ENCODE measurements at regions not wholly inside any gene's neighbourhood (a gene's known extent, or its start where the extent isn't known, plus 50 kb on each side); places are given as distances from the start of the nearest gene placed in this dataset.

- Mint-ChIP-seq H3K4me1 (no peaks in the 10 kb centered on the region), H3K27me3 (peaks cover 4% of the 10 kb centered on the region)
- CTCF ChIA-PET = no interaction called here
Measured at GRCh38 chr16:79806757-79807156, 206.2 kb upstream of the MAF start.

GRCh38 chr16:79805621-79806020, 205.1 kb upstream of the MAF start:
- Mint-ChIP-seq H3K36me3 (ENCODE audit: low read depth) (no peaks in the 10 kb centered on the region), H3K27ac (no peak overlapping the region), H3K4me3 (no peak overlapping the region), H3K4me1 (no peaks in the 10 kb centered on the region), H3K27me3 (peaks cover 4% of the 10 kb centered on the region), H3K9me3 (no peaks in the 10 kb centered on the region)
- CTCF ChIA-PET = no interaction called here
- POLR2A ChIA-PET = no interaction called here
- no peak for DNase-seq

More at GRCh38 chr16:79806757-79807156, 206.2 kb upstream of the MAF start:
- no peak for DNase-seq
- Mint-ChIP-seq H3K4me3 (no peak overlapping the region), H3K36me3 (ENCODE audit: low read depth) (no peaks in the 10 kb centered on the region), H3K9me3 (no peaks in the 10 kb centered on the region), H3K27ac (no peak overlapping the region)
- POLR2A ChIA-PET = no interaction called here

- Mint-ChIP-seq H3K4me1 (no peaks in the 10 kb centered on the region), H3K9me3 (no peaks in the 10 kb centered on the region), H3K27ac (no peak overlapping the region), H3K27me3 (peaks cover 4% of the 10 kb centered on the region), H3K36me3 (ENCODE audit: low read depth) (no peaks in the 10 kb centered on the region), H3K4me3 (no peak overlapping the region)
- CTCF ChIA-PET = no interaction called here
- DNase-seq = no peak
- POLR2A ChIA-PET = no interaction called here
Measured at GRCh38 chr16:79801646-79802045, 201.1 kb upstream of the MAF start.

GRCh38 chr16:79800016-79800608, 199.6 kb upstream of the MAF start:
- Mint-ChIP-seq H3K27ac (no peak overlapping the region), H3K4me3 (no peak overlapping the region), H3K4me1 (no peaks in the 10 kb centered on the region), H3K36me3 (ENCODE audit: low read depth) (no peaks in the 10 kb centered on the region), H3K9me3 (no peaks in the 10 kb centered on the region), H3K27me3 (no peaks in the 10 kb centered on the region)
- CTCF ChIA-PET = no interaction called here
- POLR2A ChIA-PET = no interaction called here
- DNase-seq = no peak

- Mint-ChIP-seq H3K4me3 (no peak overlapping the region), H3K4me1 (no peaks in the 10 kb centered on the region), H3K27me3 (no peaks in the 10 kb centered on the region), H3K9me3 (no peaks in the 10 kb centered on the region), H3K36me3 (ENCODE audit: low read depth) (no peaks in the 10 kb centered on the region), H3K27ac (no peak overlapping the region)
- no peak for DNase-seq
- CTCF ChIA-PET = no interaction called here
- POLR2A ChIA-PET = no interaction called here
Measured at GRCh38 chr16:79798416-79799053, 198.0 kb upstream of the MAF start.

GRCh38 chr16:79797486-79797885, 196.9 kb upstream of the MAF start:
- Mint-ChIP-seq H3K27ac (no peak overlapping the region), H3K4me1 (no peaks in the 10 kb centered on the region)
- no peak for DNase-seq

GRCh38 chr16:79795556-79795955, 195.0 kb upstream of the MAF start:
- H3K4me1 Mint-ChIP-seq = no peaks in the 10 kb centered on the region
- DNase-seq = no peak
- ChIA-PET CTCF (no interaction called here), POLR2A (no interaction called here)
- no peak overlapping the region for H3K4me3 Mint-ChIP-seq
- no peaks in the 10 kb centered on the region for H3K27me3 Mint-ChIP-seq
- no peaks in the 10 kb centered on the region for H3K9me3 Mint-ChIP-seq
- H3K36me3 Mint-ChIP-seq (ENCODE audit: low read depth) = no peaks in the 10 kb centered on the region
- H3K27ac Mint-ChIP-seq = no peak overlapping the region

More at GRCh38 chr16:79797486-79797885, 196.9 kb upstream of the MAF start:
- ChIA-PET POLR2A (interaction anchor here (0.6 kb wide), 1 partner anchor 165 kb away, joined by 3 read pairs; no protein-coding TSS in a partner anchor), CTCF (interaction anchor here (0.7 kb wide), 1 partner anchor 446 kb away, joined by 3 read pairs; no protein-coding TSS in a partner anchor)
- Mint-ChIP-seq H3K4me3 (no peak overlapping the region), H3K36me3 (ENCODE audit: low read depth) (no peaks in the 10 kb centered on the region), H3K27me3 (no peaks in the 10 kb centered on the region), H3K9me3 (no peaks in the 10 kb centered on the region)

GRCh38 chr16:79794941-79795340, 194.4 kb upstream of the MAF start:
- CTCF ChIA-PET = no interaction called here
- no peaks in the 10 kb centered on the region for H3K4me1 Mint-ChIP-seq
- DNase-seq = no peak
- POLR2A ChIA-PET = no interaction called here
- H3K36me3 Mint-ChIP-seq (ENCODE audit: low read depth) = no peaks in the 10 kb centered on the region
- no peak overlapping the region for H3K27ac Mint-ChIP-seq
- no peaks in the 10 kb centered on the region for H3K9me3 Mint-ChIP-seq
- H3K27me3 Mint-ChIP-seq = no peaks in the 10 kb centered on the region
- no peak overlapping the region for H3K4me3 Mint-ChIP-seq

- Mint-ChIP-seq H3K9me3 (no peaks in the 10 kb centered on the region), H3K4me3 (no peak overlapping the region), H3K36me3 (ENCODE audit: low read depth) (no peaks in the 10 kb centered on the region), H3K4me1 (no peaks in the 10 kb centered on the region), H3K27ac (no peak overlapping the region), H3K27me3 (peaks cover 7% of the 10 kb centered on the region)
- POLR2A ChIA-PET = no interaction called here
- CTCF ChIA-PET = no interaction called here
- DNase-seq = no peak
Measured at GRCh38 chr16:79792664-79793351, 192.3 kb upstream of the MAF start.

- DNase-seq = no peak
- Mint-ChIP-seq H3K36me3 (ENCODE audit: low read depth) (no peaks in the 10 kb centered on the region), H3K27me3 (peaks cover 7% of the 10 kb centered on the region), H3K9me3 (no peaks in the 10 kb centered on the region), H3K4me1 (no peaks in the 10 kb centered on the region), H3K4me3 (no peak overlapping the region), H3K27ac (no peak overlapping the region)
- ChIA-PET POLR2A (no interaction called here), CTCF (no interaction called here)
Measured at GRCh38 chr16:79792076-79792475, 191.5 kb upstream of the MAF start.

GRCh38 chr16:79790854-79791253, 190.3 kb upstream of the MAF start:
- Mint-ChIP-seq H3K4me3 (no peak overlapping the region), H3K27me3 (peaks cover 7% of the 10 kb centered on the region), H3K9me3 (no peaks in the 10 kb centered on the region), H3K27ac (no peak overlapping the region), H3K36me3 (ENCODE audit: low read depth) (no peaks in the 10 kb centered on the region), H3K4me1 (no peaks in the 10 kb centered on the region)
- ChIA-PET CTCF (no interaction called here), POLR2A (no interaction called here)
- DNase-seq = no peak

- Mint-ChIP-seq H3K4me1 (no peaks in the 10 kb centered on the region), H3K36me3 (ENCODE audit: low read depth) (no peaks in the 10 kb centered on the region), H3K27me3 (peaks cover 7% of the 10 kb centered on the region), H3K9me3 (no peaks in the 10 kb centered on the region), H3K4me3 (no peak overlapping the region), H3K27ac (no peak overlapping the region)
- POLR2A ChIA-PET = no interaction called here
- DNase-seq = no peak
- CTCF ChIA-PET = no interaction called here
Measured at GRCh38 chr16:79788949-79789348, 188.4 kb upstream of the MAF start.

GRCh38 chr16:79786389-79786788, 185.9 kb upstream of the MAF start:
- H3K4me1 Mint-ChIP-seq = no peaks in the 10 kb centered on the region

GRCh38 chr16:79784007-79784406, 183.5 kb upstream of the MAF start:
- POLR2A ChIA-PET = no interaction called here
- CTCF ChIA-PET = no interaction called here
- no peak for DNase-seq

More at GRCh38 chr16:79786389-79786788, 185.9 kb upstream of the MAF start:
- POLR2A ChIA-PET = no interaction called here
- no peaks in the 10 kb centered on the region for H3K9me3 Mint-ChIP-seq
- CTCF ChIA-PET = no interaction called here
- no peaks in the 10 kb centered on the region for H3K36me3 Mint-ChIP-seq (ENCODE audit: low read depth)
- H3K27me3 Mint-ChIP-seq = peaks cover 7% of the 10 kb centered on the region
- H3K4me3 Mint-ChIP-seq = no peak overlapping the region
- H3K27ac Mint-ChIP-seq = no peak overlapping the region
- DNase-seq = no peak

More at GRCh38 chr16:79784007-79784406, 183.5 kb upstream of the MAF start:
- Mint-ChIP-seq H3K9me3 (no peaks in the 10 kb centered on the region), H3K27ac (no peak overlapping the region), H3K36me3 (ENCODE audit: low read depth) (no peaks in the 10 kb centered on the region), H3K4me3 (no peak overlapping the region), H3K4me1 (no peaks in the 10 kb centered on the region), H3K27me3 (peaks cover 3% of the 10 kb centered on the region)
